Stimulated activated CD4-positive, alpha-beta T cell treated with anti-CD3 and anti-CD28 coated beads, Interleukin-12 subunit alpha, Interleukin-12 subunit beta, amount 100 ng/mL, for 48 hours (primary cell): ENCODE measurements at regions not wholly inside any gene's neighbourhood (a gene's known extent, or its start where the extent isn't known, plus 50 kb on each side); places are given as distances from the start of the nearest gene placed in this dataset.

Experiments used
- DNase-seq, 3 donors: peaks; one replicate each; pipeline ENCODE4 v3.0.0-alpha.2; 2020; ENCODE audit warnings: low read depth in 2 of 3, low spot score in 1 of 3

DNA sequence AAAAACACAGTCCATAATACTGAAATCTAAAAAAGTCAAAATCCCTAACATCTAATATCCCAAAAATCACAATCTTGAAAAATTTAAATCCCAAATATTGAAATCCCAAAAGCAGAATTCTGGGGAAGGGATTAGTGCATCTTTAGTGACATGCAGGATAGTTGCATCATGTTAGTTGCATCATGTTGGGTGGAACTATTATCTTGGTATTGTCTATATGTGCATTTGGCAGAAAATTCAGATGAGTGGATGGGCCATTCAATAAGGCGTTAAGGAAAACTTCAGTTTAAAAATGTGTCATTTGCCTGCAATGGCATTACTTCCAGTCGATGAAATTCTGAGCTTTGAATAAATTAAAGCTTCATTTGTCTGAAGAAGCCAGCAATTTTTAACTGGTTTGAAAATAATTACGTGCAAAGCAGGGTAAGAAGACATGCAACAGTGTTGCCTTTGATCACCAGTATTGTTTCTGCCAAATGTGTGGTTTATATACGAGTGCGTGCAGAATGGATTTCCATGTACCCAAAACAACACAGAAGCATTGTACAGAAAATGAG, 221.4 kb upstream of the NFE2L3 start:
- DNase-seq = no peak

DNA sequence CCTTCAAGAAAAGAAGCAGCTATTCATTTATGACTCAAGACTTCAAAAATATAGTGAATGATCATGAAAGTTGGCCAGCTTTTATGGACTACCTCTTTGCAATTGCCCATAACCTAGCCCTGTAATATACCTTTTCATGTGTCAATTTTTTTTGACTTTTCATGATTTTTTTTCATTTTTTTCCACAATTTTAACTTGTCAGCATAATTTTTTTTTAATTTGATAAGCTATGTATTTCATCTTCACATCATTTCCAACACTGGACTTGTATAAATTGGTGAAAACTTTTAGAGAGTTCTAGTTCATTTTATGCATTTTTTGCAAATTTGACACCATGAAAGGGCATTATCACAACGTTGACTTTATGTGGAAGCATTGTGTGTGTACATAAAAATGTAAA, 220.8 kb upstream of the NFE2L3 start:
- no peak for DNase-seq

DNA sequence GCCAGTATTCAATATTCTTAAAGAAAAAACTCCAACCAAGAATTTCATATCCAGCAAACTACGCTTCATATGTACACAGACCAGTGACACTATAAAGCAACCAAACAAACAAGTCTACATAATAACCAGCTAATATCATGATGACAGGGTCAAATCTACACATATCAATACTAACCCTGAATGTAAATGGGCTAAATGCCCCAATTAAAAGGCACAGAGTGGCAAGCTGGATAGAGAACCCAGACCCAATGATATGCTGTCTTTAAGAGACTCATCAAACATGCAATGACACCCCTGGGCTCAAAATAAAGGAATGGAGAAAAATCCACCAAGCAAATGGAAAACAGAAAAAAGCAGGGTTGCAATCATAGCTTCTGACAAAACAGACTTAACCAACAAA, 218.1 kb upstream of the NFE2L3 start:
- no peak for DNase-seq

DNA sequence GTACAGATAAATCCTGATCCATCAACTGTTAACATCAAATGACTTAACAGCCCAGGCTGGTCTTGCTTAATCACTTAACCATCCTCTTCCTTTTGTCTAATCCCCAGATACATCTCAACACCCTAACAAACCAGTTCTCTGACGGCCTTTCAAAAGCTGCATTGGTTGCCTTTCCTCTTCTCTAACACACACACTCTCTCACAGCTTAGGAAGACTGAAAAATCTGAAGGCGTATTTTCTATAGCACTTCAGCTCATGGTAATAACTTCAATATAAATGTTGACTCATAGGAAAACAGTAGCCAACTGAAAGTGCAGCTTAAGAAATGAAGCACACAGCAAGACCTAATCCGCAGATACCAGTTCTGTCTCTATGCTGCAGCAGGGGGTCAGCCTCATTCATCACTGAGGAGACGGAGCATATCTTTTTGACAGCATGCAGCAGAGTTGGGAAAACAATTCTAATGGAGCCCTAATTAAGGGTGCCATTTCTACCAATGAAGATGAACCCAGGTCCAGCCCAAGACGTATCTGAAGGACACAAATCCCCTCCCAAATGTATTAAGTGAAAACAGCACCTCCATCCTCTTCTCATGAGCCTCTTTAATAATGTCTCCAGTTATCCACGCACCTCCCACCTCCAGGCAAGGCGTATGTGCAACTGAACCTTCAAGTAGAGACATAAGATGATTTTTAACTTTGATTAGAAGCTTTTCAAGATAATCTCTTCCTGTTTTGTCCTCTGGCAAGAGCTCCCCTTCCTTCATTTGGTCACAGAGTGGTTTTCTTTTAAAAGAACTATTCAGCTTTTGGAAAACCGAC, 211.7 kb upstream of the NFE2L3 start:
- DNase-seq = no peak

DNA sequence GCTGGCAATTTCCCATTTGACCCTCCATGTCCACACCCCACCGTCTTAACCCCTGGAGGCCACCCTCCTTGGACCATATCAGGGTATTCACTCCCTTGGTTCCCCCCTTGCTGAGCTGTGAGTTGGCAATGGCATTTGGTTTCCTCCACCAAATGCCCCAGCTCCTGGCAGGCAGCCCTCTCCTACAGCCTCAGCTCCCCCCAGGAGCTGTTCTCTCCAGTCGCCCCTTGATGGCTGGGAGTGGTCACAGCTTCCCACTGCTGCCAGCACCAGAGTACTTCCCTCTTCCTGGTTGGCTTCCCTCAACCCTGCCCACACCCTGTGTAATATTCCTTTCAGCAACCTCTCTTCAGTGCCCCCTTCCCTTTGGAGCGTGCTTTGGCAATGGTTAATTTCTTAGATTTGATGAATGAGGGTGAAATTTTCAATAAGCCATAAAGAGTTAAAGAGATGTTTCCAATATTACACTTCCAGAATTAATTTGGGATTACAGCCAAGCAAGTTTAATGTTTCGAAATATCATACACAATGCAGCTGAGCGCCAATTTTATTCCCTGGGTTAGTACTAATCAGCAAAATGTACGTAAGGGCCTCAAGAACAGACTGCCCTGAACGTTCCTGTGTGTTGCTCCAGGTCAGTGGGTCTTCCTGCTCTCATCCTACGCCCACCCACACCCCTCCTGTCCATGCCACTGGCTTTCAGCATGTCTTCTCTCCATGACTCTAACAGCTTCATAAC, 207.1 kb upstream of the NFE2L3 start:
- no peak for DNase-seq

DNA sequence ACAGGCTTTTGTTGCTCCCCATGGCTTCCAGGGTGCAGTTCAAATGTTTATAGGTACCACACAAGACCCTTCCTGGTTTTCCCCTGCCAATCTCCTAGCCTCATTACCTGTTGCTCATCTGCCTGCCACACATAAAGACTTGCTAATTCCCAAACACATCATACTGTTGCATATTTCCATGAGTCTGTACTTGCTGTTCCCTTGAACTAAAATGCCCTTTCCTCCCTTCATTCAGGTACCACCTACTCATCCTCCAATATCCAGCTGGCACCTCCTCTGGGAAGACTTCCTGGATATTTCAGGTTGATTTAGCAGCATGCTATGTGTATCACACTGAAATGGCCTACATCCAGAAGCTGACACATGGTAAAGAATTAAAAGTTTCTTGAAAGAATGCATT, 206.4 kb upstream of the NFE2L3 start:
- no peak for DNase-seq

DNA sequence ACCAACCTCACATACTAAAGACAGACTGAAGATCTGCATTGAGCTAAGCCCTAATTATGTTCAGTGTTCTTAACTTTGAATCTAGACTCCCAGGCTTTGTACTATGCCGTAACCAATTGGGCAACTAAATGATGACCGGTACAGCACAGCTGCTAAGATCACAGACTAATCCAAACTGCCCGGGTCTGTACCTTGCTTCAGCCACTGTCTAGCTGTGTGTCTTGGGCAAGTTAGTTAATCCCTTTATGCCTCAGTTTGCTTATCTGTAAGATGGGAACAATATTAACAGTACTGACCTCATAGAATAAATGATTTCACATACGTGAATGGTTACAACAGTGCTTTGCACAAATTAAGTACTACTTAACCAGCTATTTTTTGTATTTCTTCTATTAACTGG, 205.8 kb upstream of the NFE2L3 start:
- DNase-seq = no peak

DNA sequence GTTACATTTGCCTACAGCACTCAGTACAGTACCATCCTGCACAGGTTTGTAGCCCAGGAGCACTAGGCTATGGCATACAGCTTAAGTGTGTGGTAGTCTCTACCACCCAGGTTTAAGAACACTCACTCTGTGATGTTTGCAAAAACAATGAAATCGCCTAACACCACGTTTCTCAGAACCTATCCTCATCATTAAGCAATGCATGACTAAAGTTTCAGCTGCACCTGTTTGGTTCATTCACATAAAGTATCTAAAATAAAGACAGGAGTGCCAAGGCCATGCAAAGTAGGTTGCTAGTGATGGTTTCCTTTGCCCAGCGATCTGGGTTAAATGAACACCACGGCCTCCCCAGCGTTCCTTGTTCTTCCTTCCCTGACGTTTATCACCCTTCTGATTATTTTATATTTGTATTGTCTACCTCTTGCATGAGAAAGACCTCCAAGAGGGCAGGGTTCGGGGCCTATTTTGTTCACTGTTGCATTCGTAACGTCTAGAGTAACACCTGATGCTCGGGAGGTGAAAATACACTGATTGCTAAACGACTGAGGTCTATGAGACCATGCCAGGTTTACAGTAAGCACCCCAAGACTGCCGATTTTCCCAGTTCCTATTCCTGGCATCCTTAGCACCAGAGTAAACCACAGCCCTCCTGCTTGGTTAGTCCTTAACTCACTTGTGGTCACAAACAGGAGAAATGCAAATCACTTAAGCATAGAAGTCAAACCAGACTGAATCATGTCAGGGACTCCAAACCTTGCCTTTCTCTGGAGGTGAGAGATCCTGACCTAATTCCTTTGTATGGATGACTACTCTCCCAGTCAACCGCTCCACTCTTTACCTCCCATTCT, 204.1 kb upstream of the NFE2L3 start:
- no peak for DNase-seq

DNA sequence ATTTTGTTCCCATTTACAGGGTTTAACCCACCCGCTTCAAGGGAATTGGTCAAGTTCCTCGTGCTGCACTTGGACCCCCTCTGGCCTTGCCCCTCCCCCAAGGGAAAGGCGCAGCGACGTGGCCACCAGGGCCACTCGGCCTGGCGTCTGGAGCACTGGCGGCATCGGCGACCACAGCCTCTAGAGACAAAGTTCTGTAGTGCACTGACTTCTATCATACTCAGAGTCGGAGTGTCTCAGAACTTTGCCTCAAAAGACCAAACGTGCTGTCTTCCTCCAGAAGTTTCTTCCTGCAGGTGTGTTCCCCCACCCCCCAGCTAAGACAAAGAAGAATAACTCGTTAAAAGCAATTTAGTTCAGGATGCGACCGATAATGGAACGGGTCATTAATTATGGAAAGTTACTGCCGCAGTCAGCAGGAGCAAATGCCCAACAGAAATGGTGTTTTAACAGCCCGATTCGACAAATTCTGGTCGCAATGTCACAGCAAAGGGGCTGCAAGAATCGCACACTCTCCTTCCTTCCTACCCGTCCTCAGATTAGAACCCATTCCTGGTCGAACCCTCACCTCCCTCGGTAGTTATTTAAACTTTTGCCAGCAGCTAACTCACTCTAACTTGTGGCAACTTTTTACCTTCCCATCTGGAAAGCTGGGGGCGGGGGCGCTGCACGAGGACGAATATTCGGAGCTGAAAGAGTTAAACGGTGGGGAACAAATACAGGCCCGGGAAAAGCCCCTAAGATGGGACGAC, 202.1 kb upstream of the NFE2L3 start:
- DNase-seq = no peak

DNA sequence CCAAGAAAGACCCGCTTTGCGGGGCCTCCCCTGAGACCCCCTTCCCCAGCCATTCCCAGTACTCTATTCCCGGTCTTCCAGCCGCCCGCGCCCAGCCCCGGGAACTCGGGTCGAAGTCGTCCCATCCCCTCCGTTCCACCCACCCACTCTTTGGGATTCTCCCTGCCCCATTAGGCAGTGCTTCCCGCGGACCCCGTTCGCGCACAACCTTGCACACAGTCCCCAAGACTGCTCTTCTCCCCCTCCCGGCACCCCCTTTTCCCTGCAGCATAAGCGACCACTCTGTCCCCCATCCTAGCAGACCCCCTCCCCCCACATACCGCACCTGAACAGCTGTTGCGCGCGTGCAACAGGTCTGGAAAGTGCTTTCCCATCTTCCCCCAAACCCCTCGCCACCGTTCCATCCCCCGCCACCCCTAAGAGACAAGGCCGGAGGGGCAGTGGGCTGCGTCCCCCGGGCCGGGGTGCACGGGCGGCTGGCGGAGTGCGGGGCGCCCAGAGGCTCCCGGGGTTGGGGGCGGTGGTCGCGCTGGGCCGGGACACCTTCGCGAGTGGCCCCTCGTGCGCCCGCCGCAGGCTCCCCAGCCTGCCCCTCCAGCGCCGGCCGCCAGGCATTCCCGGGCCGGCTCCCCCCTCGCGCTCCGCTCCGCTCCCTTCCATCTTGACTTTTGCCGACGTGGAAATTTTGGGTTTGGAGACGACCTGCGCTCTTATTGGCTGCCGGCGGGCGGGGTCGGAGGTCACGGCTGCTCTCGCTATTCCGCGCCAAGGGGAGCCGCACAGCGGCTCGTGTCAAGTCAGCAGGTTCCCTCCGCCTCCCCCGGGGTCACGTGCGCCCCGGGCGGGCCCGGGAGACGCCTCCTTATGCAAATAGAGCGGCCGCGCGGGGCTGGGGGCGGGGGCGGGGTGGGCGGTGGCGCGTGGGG, 201.2 kb upstream of the NFE2L3 start:
- peak; percentile 61 to 75 (median 71) for DNase-seq

DNA sequence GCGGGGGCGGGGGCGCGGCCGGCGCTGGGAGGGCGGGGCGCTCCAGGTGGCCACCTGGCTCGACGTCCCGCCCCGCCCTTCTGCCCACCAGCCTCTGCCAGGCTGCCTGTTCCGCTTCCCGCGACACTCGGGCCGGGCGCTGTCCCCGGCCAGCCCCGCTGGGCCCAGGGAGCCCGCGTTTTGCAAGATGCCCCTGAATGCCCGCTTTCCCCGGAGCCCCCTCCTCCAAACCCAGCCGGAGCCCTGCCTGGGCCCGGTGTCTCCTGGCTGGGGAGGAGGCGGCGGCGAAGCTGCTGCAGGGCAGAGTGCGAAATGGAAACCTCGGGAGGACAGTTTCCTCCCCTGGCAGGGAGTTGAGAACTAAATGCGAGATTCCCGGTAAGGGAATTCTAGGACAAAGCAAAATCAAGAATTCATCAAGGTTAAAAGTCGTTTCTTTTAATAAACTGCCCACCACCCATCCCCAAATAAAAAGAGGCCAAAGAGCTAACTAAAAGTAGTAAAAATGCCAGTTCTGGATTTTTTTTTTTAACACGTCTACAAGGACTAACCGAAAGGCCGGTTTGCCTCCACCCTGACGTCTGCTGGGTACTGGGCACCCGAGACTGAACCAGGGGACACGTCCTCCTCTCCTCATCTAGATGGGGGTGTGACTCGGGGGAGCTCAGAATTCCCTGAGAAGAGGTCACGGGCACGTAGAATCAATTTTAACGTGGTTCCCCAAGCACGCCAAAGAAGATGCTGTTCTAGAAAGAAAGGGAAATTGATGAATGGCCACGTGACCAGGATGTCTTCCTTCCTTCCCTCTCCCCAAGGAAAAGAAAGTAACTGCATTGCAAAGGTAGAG, 200.4 kb upstream of the NFE2L3 start:
- no peak for DNase-seq

DNA sequence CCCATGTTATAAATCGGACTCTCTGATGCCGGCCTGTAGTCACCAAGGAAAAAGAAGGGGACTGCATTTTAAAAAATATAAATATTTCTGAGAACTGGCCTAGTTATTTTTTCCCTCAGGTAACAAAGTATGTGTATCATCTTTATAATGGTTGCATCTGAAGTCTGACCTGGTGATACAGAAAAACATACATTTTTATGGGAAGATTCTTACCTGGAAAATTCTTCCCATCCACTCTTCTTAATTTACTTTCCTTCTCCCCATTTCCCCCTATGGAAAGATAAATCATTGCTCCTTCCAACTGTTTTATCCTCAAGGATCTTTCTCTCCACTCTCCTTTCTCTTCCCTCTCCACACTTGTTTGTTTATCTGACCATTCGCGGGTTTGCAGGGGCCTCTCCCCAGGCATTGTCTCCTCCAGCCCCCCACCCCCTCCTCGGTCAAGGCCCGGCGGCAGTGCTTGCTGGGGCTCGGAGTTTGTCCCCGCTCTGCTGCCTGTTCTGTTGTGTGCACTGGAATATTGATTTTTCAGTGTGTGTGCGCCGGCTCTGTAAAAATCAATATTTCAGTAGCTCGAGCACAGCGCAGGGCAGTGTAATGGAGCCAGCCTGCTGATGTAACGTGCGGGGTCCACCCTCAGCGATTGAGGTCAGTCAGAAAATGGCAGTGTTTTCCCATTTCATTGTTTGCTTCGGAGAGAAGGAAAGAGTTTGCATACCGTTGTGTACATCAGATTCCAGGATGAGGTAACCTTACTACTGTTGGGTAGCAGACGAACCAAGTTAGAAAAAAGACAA, 199.5 kb upstream of the NFE2L3 start:
- no peak for DNase-seq

DNA sequence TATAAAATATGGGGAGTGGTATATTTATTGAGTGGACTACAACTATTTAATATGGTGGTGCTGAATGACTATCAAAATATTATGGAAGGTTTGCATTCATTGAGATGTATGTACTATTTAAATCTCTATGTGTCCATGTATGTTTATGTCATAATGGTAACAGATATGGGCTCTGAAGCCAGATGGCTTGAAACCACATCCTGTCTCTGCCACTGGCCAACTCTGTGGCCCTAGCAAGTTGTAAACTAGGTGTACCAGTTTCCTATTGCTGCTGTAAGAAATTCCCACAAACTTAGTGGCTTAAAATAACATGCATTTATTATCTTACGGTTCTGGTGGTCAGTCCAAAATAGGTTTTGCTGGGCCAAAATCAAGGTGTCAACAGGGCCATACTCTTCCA, 198.1 kb upstream of the NFE2L3 start:
- DNase-seq = no peak

DNA sequence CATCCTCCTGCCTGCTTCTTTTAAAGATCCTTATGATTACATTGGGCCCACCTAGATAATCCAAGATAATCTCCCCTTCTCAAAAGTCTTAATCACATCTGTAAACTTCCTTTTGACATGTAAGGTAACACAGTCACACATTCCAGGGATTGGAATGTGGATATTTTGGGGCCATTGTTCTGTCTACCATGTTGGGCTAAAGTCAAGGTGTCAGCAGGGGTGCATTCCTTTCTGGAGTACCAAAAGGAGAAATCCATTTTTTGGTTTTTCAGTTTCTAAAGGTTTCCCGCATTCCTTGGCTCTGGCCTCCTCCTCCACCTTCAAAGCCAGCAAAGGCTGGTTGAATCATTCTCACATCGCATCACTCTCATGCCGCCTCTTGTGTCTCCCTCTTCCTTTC, 197.6 kb upstream of the NFE2L3 start:
- no peak for DNase-seq

DNA sequence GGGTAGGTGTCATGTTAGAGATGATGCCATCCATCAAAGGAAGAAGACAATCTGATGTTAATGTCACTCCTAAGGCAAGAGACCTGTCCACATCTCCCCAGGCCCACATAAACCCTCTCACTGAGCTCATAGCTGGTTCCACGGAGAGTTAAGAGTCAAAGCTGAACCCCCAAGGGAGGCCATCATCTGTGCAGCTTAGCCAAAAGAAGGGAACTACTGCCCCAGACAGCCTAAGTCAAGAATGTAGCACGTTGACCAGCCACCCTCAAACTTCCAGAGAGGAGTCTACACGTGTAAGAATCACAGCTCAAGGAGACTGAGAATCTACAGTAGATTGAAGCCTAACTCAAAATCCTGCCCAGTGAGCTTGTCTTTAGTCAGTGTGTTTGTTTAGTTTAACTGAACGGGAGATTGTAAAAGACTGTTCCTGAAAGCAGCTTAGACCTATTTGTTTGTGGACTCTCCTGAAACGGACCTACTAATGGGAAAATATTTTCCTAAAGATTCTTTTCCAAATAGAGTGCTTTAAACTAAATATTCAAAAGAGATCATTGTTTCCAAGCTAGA, 192.7 kb upstream of the NFE2L3 start:
- no peak for DNase-seq

DNA sequence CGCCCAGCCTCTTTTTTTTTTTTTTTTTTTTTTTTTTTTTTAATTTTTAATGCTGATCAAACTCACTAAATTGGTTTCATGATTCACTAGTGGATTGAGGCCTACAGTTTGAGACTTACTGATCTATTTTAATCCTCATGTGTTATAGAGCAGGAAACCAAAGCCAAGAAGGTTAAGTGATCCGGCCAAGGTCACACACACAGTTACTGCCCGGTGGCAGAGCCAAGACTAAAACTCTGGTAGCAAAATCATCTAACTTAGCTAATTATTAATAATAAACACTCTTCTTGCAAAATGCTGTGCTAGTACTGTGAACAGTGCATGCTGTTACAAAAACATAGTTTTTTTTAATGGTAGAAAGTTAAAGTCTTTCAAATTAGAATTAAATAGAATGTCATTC, 188.3 kb upstream of the NFE2L3 start:
- DNase-seq = no peak

DNA sequence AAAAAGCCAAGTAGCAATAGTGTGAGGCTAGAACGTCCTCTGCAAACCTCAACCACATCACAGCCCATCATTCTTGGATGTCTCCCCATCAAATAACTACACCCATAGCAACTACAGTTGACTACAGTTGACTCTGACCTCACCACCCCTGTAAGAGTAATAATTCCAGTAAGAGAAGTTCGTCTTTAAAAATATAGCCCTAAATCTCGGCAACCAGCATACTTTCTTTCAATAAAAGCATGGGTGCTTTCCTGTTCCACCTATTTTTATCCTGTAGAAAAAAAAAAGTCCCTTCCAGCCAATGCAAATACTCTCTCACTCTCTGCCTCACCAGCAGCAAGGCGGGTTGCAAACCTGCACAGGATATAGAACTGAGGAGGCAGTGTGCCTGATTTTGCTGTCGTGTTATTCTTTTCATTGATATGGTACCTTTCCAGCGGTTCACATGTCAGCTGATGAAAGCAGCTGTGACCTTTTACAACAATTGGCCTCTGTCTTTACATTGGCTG, 187.5 kb upstream of the NFE2L3 start:
- DNase-seq = no peak
